ENCODE measurements at regions not wholly inside any gene's neighbourhood (a gene's known extent, or its start where the extent isn't known, plus 50 kb on each side); places are given as distances from the start of the nearest gene placed in this dataset.

DNA sequence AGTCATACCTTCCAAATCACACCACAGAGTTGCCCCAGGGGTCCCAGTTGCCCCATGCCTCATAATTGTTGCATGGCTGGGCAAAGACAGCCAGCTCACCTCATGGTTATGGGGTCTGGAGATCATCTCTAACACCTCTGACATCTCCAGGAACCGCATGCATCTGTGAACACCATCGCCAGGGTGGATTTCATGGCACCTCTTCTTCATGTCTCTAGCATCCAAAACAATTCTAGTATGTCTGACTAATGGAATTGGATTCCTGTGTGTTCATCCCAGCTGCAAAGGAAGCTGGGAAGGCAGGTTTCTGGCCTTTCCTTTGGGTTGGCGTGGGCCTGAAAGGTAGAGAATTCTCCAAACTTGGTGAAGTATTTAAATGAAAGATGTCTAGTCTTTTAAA, 122.3 kb upstream of the ABCA1 start:
- no peaks in the 10 kb centered on the region for H3K36me3 ChIP-seq
- H3K9me3 ChIP-seq (ENCODE audit: severe bottlenecking), result no peaks in the 10 kb centered on the region
- DNase-seq, result no peak
- no peak overlapping the region for H3K4me3 ChIP-seq (ENCODE audit: low read depth, low read length)
- H3K27me3 ChIP-seq (ENCODE audit: insufficient read depth, low read depth, severe bottlenecking), result no peaks in the 10 kb centered on the region
- TF ChIP-seq, protein P1, sequence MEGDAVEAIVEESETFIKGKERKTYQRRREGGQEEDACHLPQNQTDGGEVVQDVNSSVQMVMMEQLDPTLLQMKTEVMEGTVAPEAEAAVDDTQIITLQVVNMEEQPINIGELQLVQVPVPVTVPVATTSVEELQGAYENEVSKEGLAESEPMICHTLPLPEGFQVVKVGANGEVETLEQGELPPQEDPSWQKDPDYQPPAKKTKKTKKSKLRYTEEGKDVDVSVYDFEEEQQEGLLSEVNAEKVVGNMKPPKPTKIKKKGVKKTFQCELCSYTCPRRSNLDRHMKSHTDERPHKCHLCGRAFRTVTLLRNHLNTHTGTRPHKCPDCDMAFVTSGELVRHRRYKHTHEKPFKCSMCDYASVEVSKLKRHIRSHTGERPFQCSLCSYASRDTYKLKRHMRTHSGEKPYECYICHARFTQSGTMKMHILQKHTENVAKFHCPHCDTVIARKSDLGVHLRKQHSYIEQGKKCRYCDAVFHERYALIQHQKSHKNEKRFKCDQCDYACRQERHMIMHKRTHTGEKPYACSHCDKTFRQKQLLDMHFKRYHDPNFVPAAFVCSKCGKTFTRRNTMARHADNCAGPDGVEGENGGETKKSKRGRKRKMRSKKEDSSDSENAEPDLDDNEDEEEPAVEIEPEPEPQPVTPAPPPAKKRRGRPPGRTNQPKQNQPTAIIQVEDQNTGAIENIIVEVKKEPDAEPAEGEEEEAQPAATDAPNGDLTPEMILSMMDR (IDR thresholded peaks at IDR 0.05; ENCODE audit: low read depth, low read length), result no peak
- H3K27ac ChIP-seq, result no peak overlapping the region

GRCh38 chr9:105051897-105052296, 123.9 kb upstream of the ABCA1 start:
- Histone ChIP-seq H3K27me3 (ENCODE audit: insufficient read depth, low read depth, severe bottlenecking) (no peaks in the 10 kb centered on the region), H3K9me3 (ENCODE audit: severe bottlenecking) (peaks cover 1% of the 10 kb centered on the region), H3K27ac (no peak overlapping the region), H3K4me3 (ENCODE audit: low read depth, low read length) (no peak overlapping the region), H3K36me3 (no peaks in the 10 kb centered on the region)
- DNase-seq, result no peak
- TF ChIP-seq, protein P1 (IDR thresholded peaks at IDR 0.05; ENCODE audit: low read depth, low read length), result no peak

DNA sequence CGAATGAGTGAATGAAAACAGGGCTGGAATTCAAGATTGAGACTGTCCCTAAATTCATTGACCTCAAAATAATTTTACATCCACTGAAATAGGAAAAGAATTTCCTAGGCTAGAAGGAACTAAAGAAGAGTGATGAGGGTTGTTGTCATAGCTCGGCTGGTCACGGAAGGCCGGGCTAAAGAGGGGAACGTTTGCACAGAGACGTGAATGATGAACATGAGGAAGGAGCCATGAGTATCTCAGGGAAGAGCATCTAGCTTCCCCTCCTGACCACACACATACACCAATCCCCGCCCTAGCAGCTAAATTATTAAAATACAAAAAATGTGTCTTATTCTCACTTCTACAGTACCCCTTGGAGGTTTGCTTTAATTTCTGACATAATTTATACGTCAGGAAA, 124.4 kb upstream of the ABCA1 start:
- DNase-seq, result no peak
- H3K27ac ChIP-seq, result no peak overlapping the region

GRCh38 chr9:105053209-105053652, 125.3 kb upstream of the ABCA1 start:
- Histone ChIP-seq H3K36me3 (no peaks in the 10 kb centered on the region), H3K27ac (no peak overlapping the region), H3K27me3 (ENCODE audit: insufficient read depth, low read depth, severe bottlenecking) (no peaks in the 10 kb centered on the region), H3K9me3 (ENCODE audit: severe bottlenecking) (peaks cover 2% of the 10 kb centered on the region), H3K4me3 (ENCODE audit: low read depth, low read length) (no peak overlapping the region)
- TF ChIP-seq, protein P1 (IDR thresholded peaks at IDR 0.05; ENCODE audit: low read depth, low read length), result no peak
- DNase-seq, result no peak

More for the DNA sequence above, 124.4 kb upstream of the ABCA1 start:
- Histone ChIP-seq H3K4me3 (ENCODE audit: low read depth, low read length) (no peak overlapping the region), H3K9me3 (ENCODE audit: severe bottlenecking) (peaks cover 2% of the 10 kb centered on the region), H3K36me3 (no peaks in the 10 kb centered on the region), H3K27me3 (ENCODE audit: insufficient read depth, low read depth, severe bottlenecking) (no peaks in the 10 kb centered on the region)
- TF ChIP-seq, protein P1 (IDR thresholded peaks at IDR 0.05; ENCODE audit: low read depth, low read length), result no peak

- Histone ChIP-seq H3K9me3 (ENCODE audit: severe bottlenecking) (peaks cover 2% of the 10 kb centered on the region), H3K36me3 (no peaks in the 10 kb centered on the region), H3K27me3 (ENCODE audit: insufficient read depth, low read depth, severe bottlenecking) (no peaks in the 10 kb centered on the region), H3K4me3 (ENCODE audit: low read depth, low read length) (no peak overlapping the region), H3K27ac (no peak overlapping the region)
- DNase-seq, result no peak
- TF ChIP-seq, protein P1 (IDR thresholded peaks at IDR 0.05; ENCODE audit: low read depth, low read length), result no peak
Measured at GRCh38 chr9:105054491-105054890, 126.5 kb upstream of the ABCA1 start.

DNA sequence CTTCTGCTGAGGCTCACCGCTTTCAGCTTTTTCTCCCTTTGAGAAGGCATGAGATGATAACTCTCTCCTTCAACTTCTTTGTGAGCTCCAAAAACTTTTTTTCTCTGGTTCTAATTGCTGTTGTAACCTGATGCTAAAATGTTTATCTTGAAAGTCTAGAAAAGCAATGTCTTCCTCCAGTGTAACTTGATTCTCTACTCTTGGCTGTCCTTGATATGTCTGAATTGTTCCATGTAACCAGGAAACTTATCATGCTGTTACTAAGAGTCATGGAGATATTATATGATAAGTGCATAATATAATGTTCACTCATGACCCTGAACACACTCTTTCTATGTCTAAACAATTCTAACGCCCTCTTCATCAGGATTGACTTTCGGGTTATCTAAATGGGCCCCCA, 128.0 kb upstream of the ABCA1 start:
- no peaks in the 10 kb centered on the region for H3K36me3 ChIP-seq
- H3K27me3 ChIP-seq (ENCODE audit: insufficient read depth, low read depth, severe bottlenecking), result no peaks in the 10 kb centered on the region
- TF ChIP-seq, protein P1 (IDR thresholded peaks at IDR 0.05; ENCODE audit: low read depth, low read length), result no peak
- H3K4me3 ChIP-seq (ENCODE audit: low read depth, low read length), result no peak overlapping the region
- DNase-seq, result no peak
- H3K27ac ChIP-seq, result no peak overlapping the region
- peaks cover 8% of the 10 kb centered on the region for H3K9me3 ChIP-seq (ENCODE audit: severe bottlenecking)
